ENCODE measurements at regions not wholly inside any gene's neighbourhood (a gene's known extent, or its start where the extent isn't known, plus 50 kb on each side); places are given as distances from the start of the nearest gene placed in this dataset.

DNA sequence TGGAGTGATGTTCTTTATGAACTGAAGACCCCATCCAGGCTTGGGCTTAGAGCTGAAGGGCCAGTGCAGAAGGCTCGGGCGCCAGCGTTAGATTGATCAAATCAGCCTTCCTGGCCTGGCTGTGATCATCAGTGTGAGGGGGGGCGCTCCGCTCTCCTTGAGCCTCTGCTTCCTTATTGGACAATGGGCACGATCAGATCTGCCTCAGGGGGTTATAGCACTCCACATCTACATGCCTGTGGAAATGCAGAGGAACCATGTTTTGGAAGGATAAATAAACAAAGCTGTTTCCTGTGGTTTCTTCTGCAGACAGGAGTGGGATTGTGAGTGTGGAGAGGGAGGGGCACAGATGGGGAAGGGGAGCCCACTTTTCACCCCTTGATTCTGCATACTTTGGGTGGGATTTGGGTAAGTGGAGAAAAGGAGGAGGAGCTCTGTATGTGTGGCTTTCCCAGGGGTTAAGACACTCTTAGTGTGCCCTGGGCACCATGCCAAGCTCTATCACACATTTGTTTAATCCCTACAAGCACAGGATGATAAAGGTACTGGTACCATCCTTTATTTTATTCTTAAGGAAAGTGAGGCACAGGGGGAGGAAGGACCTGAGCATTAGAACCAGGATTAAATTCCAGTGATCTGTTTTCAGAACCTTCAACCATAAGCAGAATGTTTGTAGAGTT, 150.5 kb downstream of the EN1 start:
- no peak for DNase-seq

DNA sequence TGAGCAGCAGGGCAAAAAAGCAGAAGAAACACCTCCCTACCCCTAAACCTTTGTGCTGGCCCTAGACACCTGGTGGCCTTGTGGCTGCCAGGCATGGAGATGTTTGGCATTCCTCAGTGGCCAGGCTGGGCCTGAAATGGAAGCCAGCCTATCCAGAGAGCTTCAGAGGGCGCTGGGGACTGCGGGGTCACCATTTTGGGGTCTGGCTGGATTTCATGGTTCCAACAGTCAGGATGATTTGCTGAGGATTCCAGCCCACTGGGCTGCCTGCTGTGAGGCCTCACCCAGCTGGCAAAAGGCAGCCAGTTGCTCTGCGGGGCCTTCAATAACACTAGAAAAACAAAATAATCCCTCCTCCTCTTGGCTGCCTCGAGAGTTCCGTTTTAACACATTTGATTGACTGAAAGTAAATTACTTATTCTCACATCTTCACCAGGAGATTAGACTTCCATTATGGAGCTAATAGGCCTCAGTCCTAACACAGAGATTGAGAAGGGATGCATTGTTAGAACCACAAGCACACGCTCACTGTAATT, 154.1 kb downstream of the EN1 start:
- no peak for DNase-seq

DNA sequence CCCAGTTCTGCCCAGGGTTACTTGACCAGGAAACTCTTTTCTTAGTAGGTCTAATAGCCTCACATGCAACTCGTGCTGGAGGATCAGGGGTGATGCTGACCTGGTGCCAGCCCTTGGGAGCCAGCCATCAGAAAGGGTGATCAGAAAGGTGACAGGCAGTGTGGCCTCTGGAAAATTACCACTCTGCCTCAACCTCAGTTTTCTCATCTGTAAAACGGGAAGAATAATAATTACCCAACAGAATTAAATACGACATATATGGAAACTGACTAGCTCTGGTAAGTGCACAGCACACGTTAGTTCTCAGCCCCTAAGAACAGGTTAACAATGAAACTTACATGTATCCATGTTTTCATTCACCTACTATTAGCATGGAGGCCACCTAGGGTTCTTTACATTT, 157.6 kb downstream of the EN1 start:
- no peak for DNase-seq

DNA sequence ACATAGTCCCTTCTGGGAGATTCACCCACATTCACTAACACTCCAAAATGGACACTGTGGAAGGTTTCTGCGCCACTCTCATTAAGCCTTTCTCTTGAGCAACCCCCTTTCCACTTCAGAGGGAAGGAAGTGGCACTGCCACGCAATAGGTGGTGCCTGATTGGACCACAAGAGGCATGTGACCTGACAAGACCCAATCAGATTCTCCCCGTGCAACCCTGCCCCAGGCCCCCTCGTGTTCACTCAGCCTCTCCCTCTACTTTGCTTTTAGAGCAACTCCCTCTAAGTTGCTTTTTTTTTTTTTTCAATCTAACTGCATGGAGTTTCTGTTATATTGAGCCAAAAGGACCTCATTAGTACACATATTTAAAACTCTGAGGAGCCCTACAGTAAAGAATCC, 158.0 kb downstream of the EN1 start:
- DNase-seq, result no peak

DNA sequence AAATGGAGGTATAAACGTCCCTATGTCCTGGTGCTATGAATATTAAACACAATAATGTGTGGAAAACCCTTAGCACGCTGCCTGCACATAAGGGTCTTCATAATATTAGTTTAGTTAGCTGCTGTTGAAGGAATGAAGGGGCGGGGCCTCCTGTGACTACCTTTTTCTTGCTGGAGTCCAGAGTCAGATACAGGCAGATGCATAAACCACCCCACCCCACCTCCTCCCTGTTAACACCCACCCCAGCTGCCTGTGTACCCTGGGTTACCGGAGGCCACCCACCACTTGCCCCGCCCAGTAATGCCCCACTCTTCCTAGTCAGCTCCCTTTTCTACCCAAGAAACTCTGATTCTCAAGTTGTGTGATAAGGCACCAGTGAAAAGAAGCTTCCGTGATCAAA, 158.4 kb downstream of the EN1 start:
- no peak for DNase-seq

DNA sequence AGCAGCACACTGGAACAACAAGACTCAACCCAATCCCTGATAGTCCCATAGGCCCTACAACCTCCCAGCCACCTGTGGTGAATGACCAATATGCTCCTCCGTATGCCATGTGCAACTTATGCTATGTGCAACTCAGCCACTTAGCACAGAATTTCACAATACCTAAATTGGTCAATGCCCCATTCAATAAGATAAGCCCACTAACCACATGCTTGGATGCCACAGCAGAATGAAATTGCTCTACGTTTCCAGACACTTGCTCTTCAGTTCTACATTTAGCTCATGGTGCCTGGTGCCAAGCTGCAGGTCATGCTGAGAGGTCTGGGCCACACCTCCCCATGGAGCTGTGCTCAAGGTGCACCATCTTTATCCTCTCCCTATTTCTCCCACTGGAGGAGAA, 159.8 kb downstream of the EN1 start:
- no peak for DNase-seq

DNA sequence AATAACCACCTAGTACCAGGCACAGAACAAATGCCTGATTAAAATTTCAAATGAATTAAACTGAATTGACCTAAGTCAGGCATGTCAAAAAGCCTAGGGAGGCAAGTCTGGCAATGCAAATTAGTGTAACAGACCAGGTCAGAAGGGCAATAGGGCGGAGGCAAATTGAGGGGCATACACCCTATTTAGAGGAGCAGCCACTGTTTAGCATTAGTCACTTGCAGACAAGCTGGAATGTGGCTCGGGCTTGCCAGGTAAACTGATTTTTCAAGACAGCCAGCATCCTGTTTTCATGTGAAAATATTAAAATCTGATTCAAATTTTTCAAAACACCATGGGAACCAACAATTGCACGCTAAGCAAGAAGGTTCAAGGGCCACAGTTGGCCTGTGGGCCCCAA, 160.3 kb downstream of the EN1 start:
- no peak for DNase-seq

DNA sequence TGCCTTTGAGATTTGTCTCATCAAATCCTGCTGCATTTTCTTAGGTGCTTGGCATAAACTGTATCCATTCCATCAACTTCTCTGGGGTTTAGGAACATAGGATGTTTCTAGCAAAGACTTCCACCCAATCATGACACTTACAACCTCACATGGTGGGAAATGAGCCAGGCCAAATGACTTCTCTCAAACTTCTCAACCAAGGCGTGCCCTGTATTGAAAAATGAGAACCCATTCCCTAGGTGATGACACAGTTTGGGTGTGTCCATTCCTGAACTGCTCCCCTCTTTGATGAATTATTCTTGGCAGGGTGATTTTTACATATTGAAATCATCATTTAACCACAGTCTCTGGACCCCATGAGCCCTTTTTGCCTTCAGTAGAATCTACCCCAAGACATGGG, 161.1 kb downstream of the EN1 start:
- DNase-seq, result no peak

DNA sequence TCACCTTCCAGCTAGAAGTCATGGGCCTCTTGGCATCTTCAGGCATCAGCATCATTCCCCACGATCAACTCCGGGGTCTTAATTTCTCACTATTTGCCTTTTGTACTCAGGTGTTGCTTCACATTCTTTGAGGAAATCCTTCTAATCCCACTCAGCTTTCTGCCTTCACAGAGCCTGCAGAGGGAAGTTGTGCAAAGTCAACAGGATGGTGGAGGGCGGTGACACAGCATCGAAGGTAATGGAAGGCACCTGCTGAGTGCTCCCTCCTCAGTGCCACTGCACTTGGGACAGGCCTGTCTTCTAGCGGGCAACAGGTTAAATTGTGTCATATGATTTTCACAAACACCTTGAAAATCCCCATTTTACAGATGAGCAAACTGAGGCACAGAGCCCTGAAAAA, 164.0 kb downstream of the EN1 start:
- no peak for DNase-seq

DNA sequence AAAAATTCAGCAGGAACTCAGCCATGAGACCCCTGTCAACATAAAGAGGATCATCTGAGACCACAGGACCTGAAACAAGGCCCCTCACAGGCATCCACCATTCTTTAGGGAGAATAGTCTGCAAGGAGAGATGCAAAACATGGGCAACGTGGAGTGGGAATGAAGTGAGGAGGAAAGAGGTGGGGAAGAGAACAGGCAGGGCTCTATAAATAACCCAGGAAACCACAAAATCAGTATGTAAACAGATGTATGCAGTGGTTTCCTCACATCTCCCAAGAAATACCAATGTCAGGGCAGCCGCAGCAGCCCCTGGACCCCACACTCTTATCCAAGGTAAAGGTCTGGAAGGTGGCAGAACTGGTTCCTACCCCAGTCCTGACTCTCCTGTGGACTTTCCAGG, 168.5 kb downstream of the EN1 start:
- no peak for DNase-seq

DNA sequence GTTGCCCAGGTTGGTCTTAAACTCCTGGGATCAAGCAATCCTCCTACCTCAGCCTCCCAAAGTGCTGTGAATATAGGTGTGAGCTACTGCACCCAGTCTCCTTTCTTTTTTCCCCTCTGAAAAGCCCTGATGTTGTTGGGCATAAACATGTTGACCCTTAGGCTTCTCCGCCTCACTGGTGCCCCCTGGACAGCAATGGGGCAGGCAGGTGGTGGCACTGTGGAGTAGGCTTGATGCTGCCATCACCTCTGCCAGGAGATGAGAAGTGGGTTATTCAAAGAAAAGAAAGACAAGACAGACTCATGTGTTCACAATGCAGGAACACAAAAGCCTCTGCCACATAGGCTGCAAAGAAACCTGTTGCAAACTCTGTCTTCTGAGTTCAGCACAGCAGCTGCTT, 169.9 kb downstream of the EN1 start:
- DNase-seq, result no peak

DNA sequence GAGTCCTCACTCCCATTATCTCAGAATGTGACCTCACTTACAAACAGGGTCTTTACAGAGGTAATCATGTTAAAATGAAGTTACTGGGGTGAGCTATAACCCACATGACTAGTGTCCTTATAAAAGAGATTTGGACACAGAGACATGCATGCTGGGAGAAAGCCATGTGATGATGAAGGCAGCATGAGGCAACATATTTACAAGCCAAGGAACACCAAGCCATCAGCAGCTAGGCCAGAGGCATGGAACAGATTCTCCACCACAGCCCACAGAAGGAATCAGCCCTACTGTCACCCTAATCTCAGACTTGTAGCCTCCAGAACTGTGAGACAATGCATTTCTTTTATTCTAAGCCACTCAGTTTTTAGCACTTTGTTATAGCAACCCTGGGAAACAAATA, 171.9 kb downstream of the EN1 start:
- DNase-seq, result no peak

DNA sequence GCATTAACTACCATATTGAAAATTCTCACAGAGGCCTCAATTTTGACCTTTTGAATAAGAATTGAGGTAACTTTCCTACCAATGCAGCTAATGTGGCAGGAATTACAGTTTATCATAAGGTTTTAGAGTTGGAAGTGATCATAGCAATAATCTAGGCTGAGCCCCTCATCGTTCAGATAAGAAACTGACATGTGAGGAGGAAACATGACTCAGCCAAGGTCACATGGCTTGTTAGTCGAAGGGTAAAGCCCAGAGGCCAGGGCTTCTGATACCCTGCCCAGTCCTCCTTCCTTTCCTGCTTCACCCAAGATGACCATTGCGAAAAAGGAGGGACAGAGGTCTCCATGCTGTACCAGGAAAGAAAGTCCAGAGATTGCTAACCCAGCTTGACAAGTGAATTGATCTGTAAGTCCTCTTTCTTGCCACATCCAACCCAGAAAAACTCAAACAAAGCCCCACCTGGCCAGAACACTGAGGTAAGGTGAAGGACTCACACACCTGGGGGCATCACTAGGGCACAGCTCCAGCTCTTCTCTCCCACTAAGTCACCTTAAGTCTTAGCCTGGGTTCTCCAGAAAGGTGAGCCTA, 174.8 kb downstream of the EN1 start:
- no peak for DNase-seq

DNA sequence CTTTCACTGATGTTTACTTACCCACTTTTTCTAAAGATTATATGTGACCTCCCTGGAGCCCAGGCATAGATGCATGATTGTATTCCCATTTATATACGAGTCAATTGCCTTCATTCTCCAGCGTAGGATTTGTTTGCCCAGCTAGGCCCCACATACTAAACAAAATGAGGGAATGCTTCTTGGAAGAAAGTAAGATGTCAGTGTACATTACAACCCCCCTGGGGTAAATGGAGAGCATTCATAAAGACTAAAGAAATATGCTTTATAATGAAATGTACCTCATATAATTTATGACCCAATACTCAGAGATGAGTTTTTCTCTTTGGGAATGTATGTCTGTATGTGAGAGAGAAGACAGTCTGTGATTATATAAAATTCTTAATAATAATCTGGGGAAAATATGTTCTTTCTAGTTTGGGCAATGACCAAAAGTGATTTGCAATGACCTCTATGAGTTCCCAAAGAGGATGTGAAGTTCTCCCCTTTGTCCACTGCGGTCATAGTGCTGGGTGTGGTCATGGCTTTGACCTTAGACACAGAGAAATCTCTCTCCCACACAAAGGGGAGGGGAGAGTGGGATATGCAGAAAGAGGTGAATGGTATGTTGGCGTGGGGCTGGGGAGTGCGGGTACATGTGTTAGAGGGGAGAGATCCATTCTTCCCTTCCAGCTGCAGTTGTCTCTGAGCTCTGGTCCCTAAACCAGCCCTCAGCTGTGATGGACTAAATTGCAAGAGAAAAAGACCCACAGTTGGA, 175.6 kb downstream of the EN1 start:
- no peak for DNase-seq

DNA sequence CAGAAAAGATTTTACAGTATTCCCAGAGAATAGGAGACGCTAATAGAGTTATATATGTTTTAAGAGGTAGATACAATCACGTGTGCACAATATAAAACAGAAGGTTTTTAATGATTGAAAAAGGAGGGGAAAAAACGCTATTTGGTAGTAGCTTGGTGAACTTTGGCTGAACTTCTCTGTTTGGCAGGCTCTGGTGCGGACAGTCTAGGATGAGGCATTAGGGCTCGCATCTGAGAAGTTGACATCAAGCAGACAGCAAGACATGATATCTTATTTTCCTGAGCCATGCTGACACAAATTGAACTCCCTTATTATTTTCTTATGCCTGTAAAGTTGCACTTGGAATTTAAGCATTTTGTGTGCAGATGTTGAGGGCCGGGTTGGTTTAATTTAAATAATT, 176.6 kb downstream of the EN1 start:
- no peak for DNase-seq

DNA sequence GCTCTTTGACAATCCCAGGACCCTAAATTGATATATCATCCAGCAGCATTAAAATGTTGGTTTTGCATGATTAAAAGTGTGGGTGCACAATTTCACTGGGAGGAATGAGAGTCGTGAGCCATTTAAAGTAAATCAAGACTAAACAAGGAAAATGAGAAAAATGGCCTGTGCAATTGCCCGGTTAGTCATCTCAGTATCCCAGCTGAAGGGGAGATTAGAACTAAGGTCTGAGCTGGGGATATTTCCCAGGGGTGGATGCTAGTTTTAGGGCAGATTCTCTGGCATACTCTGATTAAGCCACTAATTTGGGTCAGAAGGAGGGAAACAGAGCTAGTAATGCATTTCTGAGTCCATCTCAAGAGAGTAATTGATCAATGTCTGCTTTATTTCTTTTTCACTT, 177.2 kb downstream of the EN1 start:
- DNase-seq, result no peak

DNA sequence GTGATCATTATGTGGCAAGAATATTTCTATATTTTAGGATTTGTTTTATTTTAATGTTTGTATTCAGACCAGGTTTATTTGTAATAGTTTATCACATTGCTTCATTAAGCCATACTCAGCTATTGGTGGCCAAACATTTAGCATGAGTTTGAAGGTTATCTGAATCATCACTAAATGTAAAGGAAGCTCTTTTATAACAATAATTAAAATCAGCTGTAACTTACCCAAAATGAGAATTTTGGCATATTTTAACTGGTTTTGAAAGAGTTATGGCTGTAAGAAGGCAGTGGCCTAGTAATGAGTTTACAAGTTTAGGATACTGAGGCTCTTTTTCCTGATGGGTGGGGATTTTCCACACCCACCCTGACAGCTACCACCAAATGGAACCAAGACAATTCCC, 177.8 kb downstream of the EN1 start:
- DNase-seq, result no peak

DNA sequence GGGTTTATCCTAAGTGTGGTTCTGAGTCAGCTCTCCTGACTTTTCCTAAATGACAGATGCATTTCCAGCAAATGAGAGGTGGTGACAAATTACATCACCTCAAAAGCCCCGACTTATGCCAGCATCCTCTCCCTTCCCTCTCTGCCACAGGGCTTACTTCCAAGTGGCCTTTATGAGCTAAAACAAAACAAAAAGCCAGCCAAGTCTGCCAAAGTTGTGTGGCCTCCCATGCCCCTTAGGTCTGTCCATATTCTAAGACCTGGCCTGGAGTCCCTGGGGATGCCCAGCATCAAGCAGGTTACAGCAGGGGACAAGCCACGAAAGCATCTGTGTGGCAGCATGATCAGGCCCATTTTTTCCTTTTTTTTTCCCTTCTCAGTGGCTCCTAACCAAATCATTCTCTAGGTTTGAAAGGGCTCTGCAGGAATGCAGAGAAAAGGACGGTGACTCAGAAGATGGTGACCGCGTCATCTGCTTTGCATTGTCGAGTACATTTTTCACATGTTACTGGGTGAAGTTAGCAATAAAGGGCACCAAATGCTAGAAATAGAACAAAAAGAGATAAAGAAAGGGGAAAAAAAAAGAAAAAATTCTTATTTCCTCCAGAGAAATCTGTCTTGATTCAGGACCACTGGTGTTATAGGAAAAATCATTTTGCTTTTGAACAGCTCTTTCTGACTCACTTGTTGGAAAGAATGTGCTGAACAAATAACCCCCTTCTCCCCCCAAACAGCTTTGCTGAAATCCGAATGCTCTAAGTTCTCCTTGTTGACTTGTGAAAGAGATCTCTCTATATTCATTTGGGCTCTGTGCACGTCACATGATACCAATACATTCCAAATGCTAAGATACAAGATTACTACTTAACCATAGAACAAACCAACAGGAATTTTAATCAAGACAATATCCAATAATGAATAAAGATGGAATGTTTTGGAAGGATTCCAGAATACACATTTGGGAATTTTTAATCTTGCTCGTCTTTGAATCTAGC, 178.7 kb downstream of the EN1 start:
- no peak for DNase-seq

DNA sequence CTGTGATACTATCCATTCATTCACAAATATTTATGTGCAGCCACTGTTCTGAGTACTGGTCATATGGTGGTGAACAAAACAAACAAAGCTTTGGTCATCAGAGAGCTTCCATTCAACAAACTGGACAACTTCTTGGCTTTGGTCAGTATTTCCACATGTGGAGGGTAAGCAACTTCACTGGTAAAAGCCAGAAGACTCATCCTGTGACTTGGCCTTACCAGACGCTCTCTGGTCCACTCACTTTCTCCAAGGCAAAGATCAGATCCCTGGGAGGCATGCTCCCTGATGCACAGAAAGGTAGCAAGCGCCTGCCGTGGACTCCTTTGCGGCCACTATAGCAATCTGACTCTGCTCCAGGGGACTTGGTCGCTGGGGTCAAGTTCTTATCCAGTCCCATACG, 179.5 kb downstream of the EN1 start:
- DNase-seq, result no peak

DNA sequence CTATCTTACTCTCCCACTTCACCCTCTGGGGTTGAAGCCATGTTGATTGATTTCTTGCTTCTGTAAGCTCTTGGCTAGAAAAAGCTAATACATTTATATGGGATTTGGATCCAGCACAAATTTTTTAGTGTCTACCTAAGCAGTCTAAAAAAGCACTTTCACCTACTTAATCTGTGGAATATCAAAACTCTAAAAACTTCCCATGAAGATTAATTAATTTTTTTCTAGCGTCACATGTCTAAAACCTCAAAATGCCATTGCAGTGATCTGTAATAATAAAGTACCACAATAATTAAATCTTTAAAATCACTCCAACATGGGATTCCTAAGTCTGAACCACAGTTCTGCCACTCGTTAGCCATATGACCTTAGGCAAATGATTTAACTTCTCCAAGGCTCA, 180.1 kb downstream of the EN1 start:
- DNase-seq, result no peak

DNA sequence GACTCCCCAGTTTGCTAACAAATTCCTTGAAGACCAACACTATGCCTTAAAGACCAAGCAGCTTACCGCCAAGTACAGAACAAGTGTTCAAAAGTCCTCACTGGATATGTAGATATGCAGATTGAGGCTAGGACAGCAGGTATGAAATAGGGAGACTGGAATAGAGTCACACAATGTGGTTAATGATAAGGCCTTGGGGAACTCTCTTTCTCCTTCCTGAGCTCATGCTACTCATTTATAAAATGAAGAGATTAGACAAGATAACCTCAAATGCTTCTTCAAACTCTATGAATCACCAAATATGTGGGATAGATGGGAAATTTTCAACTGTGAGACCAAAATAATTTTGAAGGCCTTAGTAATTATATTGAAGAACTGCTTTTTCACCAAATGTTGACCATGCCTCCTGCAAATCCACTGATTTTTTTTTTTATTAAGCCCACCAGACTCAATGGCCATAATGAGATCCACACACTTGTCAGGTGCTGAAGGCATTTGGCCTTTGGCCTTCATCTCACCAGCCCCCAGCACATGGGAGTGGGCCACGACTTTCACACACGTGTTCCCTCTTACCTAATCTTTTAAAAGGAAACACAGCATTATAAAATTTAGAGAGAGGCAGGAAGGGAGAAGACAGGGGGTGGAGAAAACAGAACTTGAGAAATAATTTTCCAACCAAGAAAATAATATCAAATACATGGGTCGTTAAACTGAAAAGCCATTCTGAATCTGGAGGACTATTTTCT, 181.5 kb downstream of the EN1 start:
- DNase-seq, result no peak

DNA sequence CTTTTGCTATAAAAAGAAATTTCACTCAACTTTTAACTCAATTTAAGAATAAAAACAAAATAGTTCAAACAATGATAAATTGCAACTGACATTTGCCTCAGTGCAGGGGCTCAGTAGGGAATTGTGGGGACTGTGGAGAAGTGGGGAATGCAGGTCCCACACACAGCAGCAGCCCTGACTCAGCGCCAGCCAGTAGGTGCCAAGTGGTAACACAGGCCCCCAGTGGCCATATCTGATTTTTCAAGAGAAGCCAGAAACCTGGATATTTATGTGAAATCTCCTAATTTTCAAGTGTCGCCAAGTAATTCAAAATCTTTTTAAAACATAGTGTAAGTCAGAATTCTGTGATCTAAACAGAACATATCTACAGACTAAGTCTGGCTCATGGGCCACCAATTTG, 186.3 kb downstream of the EN1 start:
- no peak for DNase-seq

Measured in central memory CD4-positive, alpha-beta T cell (primary cell).